WERI-Rb-1 (cell line): ENCODE measurements at regions not wholly inside any gene's neighbourhood (a gene's known extent, or its start where the extent isn't known, plus 50 kb on each side); places are given as distances from the start of the nearest gene placed in this dataset.

Source experiments
- DNase-seq: peaks from one replicate; pipeline ENCODE4 v3.0.0-alpha.2; 2020
- H3K27ac ChIP-seq: fragments of 250-450 bp; sonication (Bioruptor Pico); 2 replicates; pipeline ENCODE4 v1.5.1; 2020; ENCODE audit warnings: mild to moderate bottlenecking, moderate library complexity
- H3K27me3 ChIP-seq: fragments of 250-450 bp; sonication (Bioruptor Pico); 2 replicates; pipeline ENCODE4 v1.5.1; 2021; ENCODE audit warnings: mild to moderate bottlenecking, low read depth, moderate library complexity; ENCODE audit not compliant: insufficient read depth, severe bottlenecking
- H3K36me3 ChIP-seq: fragments of 250-450 bp; sonication (Bioruptor Pico); 2 replicates; pipeline ENCODE4 v1.5.1; 2020; ENCODE audit warnings: mild to moderate bottlenecking, moderate library complexity
- H3K4me3 ChIP-seq: 2 replicates; pipeline ENCODE4 v1.5.1; 2011; ENCODE audit warnings: low read depth, mild to moderate bottlenecking, control low read depth, low read length
- H3K9me3 ChIP-seq: fragments of 250-450 bp; sonication (Bioruptor Pico); 2 replicates; pipeline ENCODE4 v1.5.1; 2021; ENCODE audit warnings: mild to moderate bottlenecking, moderate library complexity; ENCODE audit not compliant: severe bottlenecking
- TF ChIP-seq, protein P1 (sequence below): IDR thresholded peaks from 2 replicates; pipeline ENCODE4 v1.5.1; 2011; ENCODE audit warnings: low read depth, mild to moderate bottlenecking, control low read depth, inconsistent platforms, low read length

DNA sequence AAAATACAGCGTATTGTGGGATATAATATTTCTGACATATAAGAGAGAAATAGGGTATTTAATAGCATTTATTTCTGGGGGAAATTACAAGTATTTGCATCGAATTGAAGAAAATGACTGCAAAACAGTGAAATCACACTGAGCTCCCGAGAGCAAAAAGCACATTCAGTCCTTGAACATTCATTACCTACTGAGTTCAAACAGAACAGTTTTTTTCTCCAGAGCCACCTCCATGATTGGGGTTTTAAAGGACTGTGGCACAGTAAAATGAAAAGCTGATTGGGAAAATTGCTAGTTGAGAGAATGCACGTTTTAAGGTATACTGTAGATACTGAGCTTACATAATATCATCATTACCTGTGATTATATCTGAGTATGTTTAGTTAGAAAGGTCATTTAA is 58.0 kb upstream of the TRPC4 start:
- no peaks in the 10 kb centered on the region for H3K36me3 ChIP-seq
- H3K27me3 ChIP-seq, result no peaks in the 10 kb centered on the region
- no peak overlapping the region for H3K27ac ChIP-seq
- TF ChIP-seq, protein P1, sequence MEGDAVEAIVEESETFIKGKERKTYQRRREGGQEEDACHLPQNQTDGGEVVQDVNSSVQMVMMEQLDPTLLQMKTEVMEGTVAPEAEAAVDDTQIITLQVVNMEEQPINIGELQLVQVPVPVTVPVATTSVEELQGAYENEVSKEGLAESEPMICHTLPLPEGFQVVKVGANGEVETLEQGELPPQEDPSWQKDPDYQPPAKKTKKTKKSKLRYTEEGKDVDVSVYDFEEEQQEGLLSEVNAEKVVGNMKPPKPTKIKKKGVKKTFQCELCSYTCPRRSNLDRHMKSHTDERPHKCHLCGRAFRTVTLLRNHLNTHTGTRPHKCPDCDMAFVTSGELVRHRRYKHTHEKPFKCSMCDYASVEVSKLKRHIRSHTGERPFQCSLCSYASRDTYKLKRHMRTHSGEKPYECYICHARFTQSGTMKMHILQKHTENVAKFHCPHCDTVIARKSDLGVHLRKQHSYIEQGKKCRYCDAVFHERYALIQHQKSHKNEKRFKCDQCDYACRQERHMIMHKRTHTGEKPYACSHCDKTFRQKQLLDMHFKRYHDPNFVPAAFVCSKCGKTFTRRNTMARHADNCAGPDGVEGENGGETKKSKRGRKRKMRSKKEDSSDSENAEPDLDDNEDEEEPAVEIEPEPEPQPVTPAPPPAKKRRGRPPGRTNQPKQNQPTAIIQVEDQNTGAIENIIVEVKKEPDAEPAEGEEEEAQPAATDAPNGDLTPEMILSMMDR, result no peak
- H3K9me3 ChIP-seq, result no peaks in the 10 kb centered on the region
- no peak for DNase-seq
- no peak overlapping the region for H3K4me3 ChIP-seq

DNA sequence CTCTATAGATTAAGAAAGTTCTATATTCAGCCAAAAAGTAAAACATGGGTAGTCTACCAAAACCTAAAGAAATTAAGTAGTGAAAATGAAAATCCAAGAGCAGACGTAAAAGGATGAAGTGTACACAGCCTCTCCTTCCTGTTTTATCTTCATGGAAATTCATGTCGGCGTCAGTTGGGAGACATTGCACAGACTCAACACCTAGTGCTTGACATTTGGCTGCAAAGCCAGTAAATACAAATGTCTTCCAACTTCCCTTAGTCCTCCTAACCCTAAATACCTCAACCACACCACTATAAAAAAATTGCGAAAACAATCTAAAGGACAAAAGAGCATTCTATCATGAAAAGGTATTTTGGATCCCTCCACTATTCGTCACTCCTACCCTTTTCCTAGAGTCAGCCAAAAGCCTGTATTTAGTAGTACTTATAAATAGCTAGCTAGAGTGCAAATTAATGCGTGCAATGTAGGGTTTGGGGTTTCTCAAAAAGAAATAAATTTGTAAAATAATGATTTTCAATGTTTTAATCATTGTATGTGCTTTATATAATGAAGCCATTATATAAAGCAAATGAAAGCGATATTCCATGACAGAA is 56.4 kb upstream of the TRPC4 start:
- H3K9me3 ChIP-seq, result no peaks in the 10 kb centered on the region

DNA sequence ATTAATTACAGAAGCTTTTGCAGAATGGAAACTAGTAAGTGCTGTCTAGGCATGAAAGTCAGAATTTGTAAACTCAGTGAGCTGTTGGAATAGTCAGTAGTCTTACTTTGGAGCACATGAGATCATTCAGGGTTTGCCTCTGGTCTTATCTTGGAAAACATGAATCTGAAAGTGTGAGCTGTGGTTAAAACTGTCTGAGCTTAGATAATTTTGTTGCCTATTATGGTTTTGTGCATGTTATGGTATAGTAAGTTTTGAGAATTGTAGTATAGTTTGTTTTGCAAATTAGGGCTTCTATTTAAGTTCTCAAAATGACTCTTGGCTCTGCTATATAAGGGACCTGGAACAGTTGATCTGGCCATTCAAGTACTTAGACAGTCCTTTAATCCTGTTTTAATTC is 53.7 kb upstream of the TRPC4 start:
- no peaks in the 10 kb centered on the region for H3K27me3 ChIP-seq
- H3K4me3 ChIP-seq, result no peak overlapping the region
- no peak overlapping the region for H3K27ac ChIP-seq
- TF ChIP-seq, protein P1, result no peak
- H3K36me3 ChIP-seq, result no peaks in the 10 kb centered on the region
- H3K9me3 ChIP-seq, result no peaks in the 10 kb centered on the region
- no peak for DNase-seq

More for the DNA sequence above, 56.4 kb upstream of the TRPC4 start:
- no peak overlapping the region for H3K27ac ChIP-seq
- no peak for DNase-seq
- H3K27me3 ChIP-seq, result no peaks in the 10 kb centered on the region
- no peak overlapping the region for H3K4me3 ChIP-seq
- no peaks in the 10 kb centered on the region for H3K36me3 ChIP-seq
- TF ChIP-seq, protein P1, result no peak

DNA sequence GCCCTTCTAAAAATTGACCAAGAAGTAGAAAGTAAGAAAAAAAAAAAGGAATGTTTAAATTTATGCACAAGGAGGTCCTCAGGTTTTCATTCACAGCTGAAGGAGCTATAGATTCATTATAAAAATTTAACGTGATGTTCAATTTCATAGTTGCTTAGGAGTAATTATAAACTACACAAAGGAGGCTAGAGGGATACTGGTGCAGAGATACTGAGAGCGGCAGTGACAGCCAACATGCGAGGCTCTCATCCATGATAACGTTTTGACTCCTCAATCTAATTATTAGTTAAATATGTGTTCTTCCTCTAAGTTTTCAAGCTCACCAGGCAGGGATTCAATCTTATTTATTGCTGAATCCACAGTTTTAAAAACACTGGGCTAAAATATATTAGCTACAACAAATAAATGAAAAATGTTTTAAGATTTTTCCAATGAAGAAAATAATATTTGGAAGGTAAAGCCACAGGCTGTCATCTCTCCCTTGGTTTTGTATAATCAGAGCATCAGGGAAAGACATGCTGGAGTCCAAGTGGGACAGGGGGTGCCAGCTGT is 49.8 kb upstream of the TRPC4 start:
- H3K4me3 ChIP-seq, result no peak overlapping the region
- no peak overlapping the region for H3K27ac ChIP-seq
- no peak for DNase-seq
- no peaks in the 10 kb centered on the region for H3K36me3 ChIP-seq
- no peaks in the 10 kb centered on the region for H3K27me3 ChIP-seq
- H3K9me3 ChIP-seq, result no peaks in the 10 kb centered on the region
- TF ChIP-seq, protein P1, result no peak
